Stimulated activated CD8-positive, alpha-beta memory T cell treated with anti-CD3 and anti-CD28 coated beads, Interleukin-2, amount 100 ng/mL, for 1 hour (primary cell): ENCODE measurements at regions not wholly inside any gene's neighbourhood (a gene's known extent, or its start where the extent isn't known, plus 50 kb on each side); places are given as distances from the start of the nearest gene placed in this dataset.
A peak's percentile ranks its signal among the peaks of the same experiment; 100 is the strongest.

Experiments
- DNase-seq, 2 donors: peaks; one replicate each; pipeline ENCODE4 v3.0.0-alpha.2; 2020; ENCODE audit warnings: low read depth in 2 of 2

DNA sequence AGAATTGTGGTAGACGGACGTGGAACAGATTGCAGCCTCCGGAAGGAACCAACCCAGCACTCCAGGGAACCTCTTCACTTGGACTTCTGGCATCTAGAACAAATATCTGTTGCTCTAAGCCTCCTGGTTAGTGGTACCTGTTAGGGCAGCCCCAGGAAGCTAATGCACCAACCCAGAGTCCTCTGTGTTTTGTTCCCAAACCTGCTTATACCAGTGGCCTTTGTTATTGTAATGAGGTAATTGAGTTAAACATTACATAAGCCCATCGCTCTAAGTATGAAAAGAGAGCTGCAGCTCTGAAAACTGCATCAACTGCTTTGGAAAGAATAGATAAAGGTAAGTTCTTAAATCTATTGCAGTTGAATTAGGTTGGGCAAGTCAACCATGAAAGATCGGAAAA lies 516.7 kb downstream of the NPHP4 start:
- DNase-seq, result no peak

DNA sequence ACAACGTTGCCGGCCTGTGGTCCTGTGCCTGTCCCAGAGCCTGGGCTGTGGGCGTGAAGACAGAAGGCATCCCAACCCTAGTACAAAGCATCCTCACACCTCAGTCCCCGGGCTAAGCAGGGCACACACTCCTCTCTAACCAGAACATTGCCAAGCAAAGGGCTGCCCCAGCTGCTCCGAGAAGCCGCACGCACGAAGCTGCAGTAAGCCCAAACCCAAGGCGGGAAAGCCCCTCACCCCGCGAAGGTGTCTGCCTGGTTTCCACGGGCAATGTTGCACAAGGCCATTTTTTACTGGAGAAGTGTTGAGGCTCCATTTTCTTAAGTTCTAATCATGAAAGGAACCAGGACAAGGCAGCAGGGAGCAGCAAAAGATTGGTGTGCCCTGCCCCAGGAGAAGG lies 519.0 kb downstream of the NPHP4 start:
- no peak for DNase-seq

DNA sequence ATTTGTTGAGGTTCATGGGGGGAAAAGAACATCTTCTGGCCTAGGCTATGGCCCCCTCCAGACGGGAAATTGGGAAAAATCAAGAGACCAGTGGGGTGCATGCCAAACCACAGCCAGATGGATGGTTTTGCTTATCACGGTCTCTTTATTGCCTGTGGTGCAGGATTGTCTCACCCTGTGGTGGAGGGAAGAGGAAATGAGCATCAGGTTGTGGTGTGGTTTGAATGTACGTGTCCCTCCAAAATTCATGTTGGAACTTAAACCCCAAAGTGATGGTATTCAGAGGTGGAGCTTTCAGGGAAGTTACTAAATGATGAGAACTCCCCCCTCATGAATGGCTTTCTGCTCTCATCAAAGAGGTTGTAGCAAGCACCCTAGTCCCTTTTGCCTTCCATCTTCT lies 525.7 kb downstream of the NPHP4 start:
- no peak for DNase-seq

DNA sequence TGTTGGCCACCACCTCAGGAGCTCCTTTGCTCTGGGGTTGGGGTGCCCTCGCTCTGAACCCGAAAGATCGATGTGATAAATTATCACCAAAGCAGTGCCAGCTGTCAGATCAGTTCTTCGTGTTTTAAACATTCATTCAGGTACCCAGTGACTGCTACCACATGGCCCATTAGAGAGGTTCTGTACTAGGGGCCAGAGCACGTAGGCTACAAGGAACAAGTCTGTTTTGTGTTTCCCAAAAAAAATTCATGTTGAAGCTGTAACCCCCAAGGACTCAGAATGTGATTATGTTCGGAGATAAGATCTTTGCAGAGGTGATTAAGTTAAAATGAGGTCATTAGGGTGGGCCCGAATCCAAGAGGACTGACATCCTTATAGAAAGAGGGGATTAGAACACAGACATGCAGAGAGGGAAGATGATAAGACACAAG lies 526.9 kb downstream of the NPHP4 start:
- DNase-seq, result no peak

DNA sequence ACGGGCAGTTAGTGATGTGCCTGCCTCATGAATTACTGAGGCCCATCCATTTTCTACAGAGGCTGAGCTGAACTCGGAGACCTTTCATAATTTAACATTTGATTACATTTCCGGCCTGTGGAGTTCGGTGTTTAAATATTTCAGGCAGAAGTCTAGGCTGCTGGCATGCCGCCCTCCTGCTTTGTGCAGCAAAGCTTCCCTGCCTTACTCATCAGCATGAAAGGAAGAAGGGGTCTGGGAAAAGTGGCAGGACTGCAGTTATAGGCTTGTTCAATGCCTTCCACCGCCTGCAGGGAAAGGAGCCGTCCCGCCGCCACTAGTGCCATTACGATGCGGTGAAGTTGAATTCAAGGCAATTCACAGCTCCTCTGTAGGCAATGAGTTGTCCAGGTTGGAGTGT lies 527.9 kb downstream of the NPHP4 start:
- no peak for DNase-seq

DNA sequence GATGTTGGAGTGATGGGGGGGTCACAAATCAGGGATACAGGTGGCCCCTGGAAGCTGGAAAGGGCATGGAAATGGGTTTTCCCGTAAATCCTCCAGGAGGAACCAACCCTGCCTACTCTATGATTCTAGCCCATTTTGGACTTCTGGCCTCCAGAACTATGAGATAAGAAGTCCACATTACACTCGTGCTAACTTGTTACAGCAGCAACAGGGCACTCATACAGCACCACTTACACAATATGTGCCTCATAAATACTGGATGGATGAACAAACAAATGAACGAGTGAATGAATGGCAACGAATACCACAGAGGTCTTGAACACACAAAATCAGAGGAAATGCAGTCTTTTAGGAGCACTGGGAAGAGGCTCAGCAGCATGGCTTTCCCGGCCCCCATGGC lies 531.3 kb downstream of the NPHP4 start:
- no peak for DNase-seq

DNA sequence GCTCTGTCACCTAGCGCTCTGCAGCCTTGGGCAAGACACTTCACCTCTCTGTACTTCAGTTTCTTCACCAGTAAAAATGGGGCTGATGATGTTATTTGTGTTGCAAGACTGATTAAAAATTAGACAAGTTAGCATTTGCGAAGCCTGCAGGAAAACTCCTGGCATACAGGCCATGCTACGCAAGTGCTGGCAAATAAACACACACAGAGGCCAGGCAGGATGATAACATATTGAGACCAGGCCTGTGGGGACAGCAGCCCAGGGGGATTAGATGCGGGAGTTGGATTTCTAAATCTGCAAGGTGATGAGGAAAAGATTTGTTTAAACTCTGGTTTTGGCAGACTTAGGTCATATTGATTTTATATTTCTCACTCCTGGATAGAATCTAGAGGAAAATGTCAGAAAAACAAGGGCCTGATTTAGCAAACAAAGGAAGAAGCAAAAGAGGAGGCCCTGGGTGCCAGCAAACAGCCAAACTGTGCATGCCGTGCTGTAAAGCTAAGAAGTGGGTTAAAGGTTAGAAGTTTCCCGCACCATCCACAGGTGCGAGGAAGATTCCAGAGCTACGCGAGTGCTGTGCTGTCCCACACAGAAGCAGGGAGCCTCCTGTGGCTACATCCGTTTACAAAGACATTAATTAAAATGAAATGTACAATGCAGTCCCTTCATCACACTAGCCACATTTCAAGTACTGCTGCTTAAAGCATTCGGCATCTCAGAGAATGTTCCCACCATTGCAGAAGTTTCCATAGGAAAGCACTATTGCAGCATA lies 532.2 kb downstream of the NPHP4 start:
- DNase-seq, result no peak

DNA sequence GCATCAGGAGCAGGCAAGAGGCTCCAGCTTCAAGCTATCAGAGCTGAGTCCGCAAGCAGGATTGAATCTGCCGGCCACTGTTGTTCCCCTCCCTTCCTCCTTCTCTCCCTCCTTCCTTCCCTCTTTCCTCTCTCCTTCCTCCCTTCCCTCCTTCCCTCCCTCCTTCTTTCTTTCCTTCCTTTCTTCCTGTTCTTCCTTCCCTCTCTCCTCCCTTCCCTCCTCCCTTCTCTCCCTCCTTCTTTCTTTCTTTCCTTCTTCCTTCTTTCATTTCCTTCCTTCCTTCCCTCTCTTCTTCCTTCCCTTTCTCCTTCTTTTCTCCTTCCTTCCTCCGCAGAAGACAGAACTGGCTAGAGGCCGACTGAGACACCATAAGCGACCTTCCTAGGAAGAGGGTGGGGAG lies 534.0 kb downstream of the NPHP4 start:
- DNase-seq, result no peak

DNA sequence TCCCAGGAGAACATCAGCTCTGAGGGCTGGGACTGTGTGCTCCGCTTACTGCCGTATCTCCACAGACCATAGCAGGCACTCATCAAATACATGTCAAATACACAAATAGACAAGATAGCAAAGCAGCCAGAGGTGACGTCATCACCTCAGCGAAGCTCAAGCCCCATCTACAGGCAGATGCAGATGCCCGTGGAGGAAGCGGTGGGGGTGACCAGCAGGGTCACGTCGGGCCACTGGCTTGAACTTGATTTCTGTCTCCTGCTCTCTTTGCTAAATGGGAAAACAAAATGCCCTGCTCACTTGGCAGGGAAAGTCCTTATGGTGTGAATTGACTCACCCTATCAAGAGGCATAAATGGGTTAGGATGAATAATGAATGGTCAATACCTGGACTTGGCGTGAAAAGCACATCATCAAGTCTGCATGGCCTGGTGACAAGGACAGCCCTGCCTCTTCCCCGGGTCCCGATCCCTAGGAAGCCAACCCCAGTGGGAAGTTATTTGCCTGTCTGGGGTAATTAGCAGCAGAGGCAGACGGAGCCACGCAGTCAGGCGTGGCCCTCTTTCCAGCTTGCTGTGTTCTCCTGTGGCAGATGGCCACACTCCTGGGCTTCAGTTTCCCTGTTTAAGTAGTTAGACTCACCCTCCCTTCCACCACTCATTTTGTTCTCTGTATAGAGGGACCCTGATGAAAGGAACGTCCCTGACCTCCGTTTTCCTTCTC lies 536.0 kb downstream of the NPHP4 start:
- no peak for DNase-seq

DNA sequence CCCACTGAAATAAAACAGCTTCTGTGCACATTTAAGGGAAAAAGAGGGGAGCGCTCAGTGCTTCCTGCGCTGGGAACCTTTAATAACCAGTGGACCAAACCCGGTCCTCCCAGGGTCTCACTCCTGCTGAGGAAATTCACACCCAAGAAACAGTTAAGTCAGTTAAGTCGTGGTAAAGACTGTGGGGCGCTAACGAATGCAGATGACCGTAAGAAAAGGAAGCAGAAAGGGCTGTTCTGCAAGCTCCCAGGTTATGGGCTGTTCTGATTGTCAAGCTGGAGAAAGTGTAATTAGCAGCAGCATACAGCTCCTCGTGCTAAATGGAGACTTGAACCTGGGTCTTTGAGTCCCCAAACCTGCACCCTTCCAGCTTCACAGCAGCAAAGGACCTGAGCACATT lies 536.6 kb downstream of the NPHP4 start:
- DNase-seq, result no peak

DNA sequence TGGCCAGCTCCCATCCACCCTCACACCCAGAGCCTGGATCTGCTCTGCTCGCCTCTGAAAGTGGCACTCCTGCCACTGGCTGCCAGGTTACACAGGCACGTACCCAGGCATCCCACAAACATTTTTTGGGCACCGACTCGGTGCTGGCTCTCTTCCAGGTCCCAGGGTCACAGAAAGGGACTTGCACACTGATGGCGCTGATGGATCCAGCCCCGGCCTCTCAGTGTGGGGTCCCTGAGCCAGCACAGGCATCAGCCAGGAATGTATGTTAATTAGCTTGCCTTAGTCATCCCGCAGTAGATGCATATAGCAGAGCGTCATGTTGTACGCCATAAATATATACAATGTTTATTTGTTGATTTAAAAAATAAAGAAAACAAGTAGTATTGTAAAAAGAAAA lies 537.2 kb downstream of the NPHP4 start:
- no peak for DNase-seq

DNA sequence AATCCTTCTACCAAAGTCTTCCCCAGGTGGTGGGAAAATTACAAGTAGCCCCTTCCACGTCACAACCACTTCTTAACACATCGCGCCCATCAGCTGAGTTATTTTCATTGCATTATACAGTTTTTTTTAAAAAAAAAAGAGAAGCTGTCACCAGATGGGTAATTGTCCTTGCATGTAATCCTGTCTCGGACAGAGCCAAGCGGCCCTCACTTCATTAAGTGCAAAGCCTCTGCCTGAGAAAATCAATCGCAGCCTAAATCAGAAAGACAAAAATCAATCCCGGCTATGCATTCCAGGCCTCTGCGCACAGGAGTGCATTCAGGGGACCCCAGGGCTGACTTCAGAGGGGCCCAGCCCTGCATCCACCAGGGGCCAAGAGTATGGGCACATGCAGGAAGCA lies 538.9 kb downstream of the NPHP4 start:
- no peak for DNase-seq

DNA sequence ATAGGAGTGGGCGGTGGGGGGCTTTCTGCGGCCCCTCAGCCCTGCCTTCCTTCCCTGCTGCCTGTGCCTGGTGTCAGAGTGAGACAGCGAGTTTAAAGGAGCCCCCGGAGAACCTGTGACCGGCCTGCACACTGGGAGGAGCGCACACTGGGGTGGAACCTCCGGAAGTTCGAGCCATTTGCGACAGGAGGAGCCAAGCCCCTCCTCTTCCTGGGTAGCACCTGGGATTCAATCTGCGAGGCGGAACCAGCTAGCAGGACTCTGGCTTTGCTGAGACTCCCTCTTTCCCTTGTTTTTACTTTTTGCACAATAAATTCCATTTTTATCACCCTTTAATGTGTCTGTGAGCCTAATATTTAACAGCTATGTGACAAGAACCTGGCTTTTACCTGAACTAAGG lies 540.6 kb downstream of the NPHP4 start:
- no peak for DNase-seq

DNA sequence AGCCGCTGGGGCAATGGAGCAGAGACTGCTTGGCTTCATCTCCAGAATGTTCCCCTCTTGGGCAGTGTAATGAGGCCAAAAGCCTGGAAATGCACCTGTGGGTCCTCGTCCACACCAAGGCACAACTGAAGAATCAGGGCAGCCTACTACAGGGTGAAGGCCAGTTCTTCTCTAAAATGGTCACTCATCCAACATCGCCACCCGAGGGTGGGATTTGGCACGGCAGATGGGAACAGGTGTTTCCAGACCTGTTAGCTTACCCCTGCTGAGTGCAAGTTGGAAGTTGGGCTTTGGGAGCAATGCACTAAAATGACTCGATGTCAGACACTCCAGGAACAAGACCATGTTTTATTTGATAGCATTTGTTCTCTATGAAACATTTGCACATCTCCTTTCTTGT lies 543.7 kb downstream of the NPHP4 start:
- DNase-seq, result peak in 1 of 2 donors; percentile 1

DNA sequence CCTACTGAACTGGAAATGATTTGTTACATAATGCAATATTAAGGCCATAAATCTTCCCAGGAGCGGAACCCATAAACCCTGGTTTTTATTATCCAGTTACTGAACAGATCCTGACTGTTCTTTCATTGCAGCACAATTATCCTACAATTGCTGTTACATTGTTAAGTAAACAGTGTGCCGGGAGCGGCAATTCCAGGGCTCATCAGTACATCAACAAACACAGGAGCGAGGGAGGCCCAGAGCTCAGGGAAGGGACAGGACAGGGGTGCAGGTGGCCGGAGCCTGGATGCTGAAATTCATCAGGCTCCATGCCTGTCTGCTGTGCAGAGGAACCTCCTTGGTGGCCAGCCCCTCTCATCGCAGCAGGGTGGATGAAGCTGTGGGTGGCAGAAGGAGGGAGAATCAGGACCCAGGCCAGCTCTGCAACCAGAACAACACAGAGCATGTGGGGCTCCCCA lies 544.7 kb downstream of the NPHP4 start:
- no peak for DNase-seq

DNA sequence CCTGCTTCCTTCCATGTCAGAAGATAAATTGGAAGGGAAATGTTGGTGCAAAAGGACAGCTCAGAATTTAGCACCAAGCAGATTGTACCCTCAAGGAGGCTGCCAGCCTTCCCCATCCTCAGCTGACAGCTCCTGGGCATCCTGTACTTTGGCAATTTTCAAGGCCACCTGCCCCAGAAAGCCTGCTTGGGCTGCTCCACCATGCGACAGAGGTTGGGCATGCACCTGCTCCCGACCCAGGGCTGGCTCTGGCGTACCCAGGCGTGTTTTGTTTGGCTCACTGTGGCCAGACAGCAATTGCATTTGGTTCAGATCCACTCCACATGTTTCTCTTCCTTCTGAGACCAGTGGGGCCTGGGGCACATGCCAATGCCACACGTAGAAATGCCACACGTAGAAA lies 547.8 kb downstream of the NPHP4 start:
- no peak for DNase-seq

DNA sequence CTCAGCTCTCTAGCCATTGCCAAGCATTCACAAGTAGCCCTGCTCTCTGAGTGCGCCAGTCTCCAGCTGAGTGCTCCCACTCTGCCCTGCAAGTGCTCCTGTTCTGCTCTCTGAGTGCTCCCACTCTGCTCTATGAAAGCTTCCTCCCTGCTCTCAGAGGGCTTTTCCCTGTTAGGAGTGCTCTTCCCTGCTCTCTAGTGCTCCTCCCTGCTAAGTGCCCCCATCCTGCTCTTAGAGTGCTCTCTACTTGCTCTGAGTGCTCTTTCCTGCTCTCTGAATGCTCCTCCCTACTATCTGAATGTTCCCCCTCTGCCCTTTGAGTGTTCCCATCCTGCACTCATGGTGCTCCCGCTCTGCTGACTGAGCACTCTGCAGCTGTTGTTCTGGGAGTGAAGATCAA lies 555.4 kb downstream of the NPHP4 start:
- no peak for DNase-seq

DNA sequence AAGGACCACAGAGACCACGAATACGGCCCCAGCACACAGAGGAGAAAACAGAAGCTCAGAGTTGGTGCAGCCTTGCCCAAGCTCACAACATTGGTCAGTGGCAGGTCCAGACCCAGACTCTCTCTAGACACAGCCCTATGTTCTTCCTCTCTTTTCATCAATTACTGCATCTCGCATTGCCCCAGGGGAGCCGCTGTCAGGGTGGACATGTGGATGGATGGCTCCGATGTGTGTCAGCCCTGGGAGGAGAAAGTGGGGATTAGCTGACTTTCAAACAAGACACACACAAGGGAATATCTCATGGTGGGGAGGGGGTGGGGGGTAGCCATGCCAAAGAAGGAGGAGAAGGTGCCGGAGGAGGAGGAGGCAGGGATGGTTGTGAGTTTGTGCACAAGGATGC lies 556.8 kb downstream of the NPHP4 start:
- DNase-seq, result no peak

DNA sequence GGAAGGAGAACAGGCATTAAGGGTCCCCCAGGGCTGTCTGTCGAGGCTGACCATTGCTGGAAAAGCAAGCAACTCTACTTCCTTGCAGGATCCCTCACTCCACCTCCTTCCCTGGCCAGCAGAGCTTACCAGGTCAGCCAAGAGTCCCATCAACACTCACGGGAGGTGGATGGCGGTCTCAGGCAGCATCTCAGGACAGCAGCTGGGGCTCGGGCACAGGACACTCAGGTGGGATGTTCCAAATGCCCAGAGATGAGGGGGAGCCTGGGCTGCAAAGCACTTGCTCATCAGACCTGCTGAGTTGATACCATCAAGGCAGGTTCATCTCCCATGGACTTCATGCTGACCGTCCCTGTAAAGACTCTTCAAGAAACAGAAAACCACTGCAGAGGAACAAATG lies 559.8 kb downstream of the NPHP4 start:
- DNase-seq, result no peak

DNA sequence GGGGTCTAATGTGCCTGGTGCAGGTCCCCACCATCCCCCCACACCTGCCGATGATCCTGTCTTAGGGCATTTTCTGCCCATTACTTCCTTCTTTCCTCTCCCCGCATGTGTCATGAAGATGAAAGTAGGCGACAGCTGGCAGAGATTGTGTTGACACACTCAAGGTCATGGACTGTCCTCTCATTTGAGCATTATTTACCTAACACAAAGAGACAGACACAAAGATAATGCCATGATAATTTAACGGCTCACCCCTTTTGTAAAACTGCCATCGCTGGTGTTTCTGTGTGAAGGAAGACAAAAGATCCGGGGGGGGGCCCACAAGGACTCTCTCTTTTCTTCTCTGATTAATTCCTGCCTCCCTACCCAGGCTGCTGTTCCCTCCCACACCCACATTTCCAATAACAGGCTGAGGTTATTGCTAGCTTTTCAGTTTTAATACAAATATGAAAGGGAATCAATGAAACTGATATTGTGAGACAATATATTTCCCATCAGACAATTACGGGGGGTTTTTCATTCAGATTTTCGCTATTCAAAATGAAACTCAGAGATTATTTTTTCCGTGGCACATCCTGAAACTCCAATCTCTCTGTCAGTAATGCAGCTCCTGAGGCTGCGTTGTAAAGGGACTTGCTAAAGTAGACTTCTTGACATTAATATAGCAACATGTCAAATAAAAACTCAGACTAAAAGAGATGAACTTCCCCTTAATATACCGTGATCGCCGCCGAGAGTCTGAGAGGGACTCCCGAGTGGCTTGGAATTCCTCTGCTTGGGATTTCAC lies 561.1 kb downstream of the NPHP4 start:
- no peak for DNase-seq

DNA sequence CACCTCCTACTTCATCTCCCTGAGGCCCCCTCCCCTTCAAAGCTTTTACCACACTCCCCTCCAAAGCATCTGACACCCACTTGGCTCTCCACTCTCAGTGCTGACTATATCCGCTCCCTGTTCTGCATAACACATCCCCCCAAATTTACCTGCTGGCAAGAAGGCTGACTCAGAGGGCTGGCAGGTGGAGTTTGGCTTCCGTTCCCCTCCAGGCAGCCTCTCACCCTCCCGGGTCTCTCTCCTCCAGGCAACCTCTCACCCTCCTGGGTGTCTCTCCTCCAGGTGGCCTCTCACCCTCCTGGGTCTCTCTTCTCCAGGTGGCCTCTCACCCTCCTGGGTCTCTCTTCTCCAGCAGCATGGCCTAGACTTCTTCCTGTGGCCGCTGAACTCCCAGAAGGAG lies 562.1 kb downstream of the NPHP4 start:
- DNase-seq, result no peak

DNA sequence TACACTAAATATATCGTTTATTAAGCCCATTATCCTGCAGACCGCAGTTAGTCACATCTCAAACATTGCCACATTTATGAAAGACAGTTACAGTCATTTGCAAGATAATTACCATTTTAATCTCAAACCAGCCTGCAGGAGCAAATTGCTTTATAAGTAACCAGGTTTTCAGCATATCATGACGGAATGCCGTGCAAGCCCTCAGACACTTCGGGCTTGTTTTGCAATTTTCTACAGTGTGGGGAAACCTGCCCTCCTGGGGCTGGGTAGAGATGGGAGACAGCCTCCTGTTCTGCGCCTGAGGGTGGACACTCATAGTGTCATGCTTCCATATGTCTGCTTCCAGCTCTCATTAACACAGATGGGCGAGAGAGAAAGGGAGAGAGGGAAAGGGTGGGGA lies 563.9 kb downstream of the NPHP4 start:
- no peak for DNase-seq
